ENCODE measurements at regions not wholly inside any gene's neighbourhood (a gene's known extent, or its start where the extent isn't known, plus 50 kb on each side); places are given as distances from the start of the nearest gene placed in this dataset.

DNA sequence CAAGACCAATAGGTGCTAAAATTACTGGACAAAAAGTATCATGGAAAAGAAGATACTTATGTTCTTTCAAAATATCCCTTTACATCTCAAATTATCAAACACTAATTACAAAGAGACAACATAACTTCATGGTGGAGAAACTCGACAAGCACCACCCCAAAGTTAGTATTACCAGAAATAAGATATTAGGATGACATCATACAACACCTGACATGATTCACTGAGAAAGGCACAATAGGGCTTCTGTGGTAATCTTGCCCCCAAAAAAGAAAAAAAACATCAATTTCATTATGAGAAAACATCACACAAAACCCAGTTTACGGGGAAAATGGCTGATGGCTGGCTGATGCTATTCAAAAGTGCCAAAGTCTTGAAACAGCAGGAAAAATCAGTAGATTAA lies 1781.7 kb upstream of the PCDH10 start:
- TF ChIP-seq EZH2 (IDR thresholded peaks at IDR 0.05; ENCODE audit: insufficient read depth, poor library complexity, severe bottlenecking) (no peak), EZH2phosphoT487 (IDR thresholded peaks at IDR 0.05; ENCODE audit: insufficient read depth, low read depth) (no peak)

Data from GM23248 (cell line).